GM12878 (cell line): ENCODE measurements at regions not wholly inside any gene's neighbourhood (a gene's known extent, or its start where the extent isn't known, plus 50 kb on each side); places are given as distances from the start of the nearest gene placed in this dataset.

ENCODE experiments used
- ATAC-seq: fragments of 200-7000 bp; cut with Tn5 transposase; 3 replicates; pipeline ENCODE4 v1.9.1; 2020; ENCODE audit warnings: mild to moderate bottlenecking, moderate library complexity
- BruUV-seq: library from RNA; stranded (reverse); fragments of 400-500 nt; replicated peaks from 2 replicates; lab custom pipeline; 2021; lab: Mats Ljungman, UMichigan
- CTCF ChIA-PET: fragments of 300-600 bp; sonication (Branson Sonifier 250); formaldehyde crosslinking; extraction: SDS; loops from one replicate; lab custom pipeline; 2021; ENCODE audit warnings: inconsistent platforms; lab: Yijun Ruan, JAX
- POLR2A ChIA-PET: fragments of 350-600 bp; formaldehyde crosslinking; extraction: SDS; loops from one replicate; lab custom pipeline; 2021; ENCODE audit warnings: inconsistent platforms; lab: Charles Lee
- RAD21 ChIA-PET: fragments of 300-600 bp; sonication (Branson Sonifier 250); formaldehyde crosslinking; loops from one replicate; lab custom pipeline; 2023; ENCODE audit warnings: antibody characterized with exemption; ENCODE audit not compliant: unreplicated experiment; lab: Charles Lee
- SMC1A ChIA-PET: fragments of 300-600 bp; sonication (Branson Sonifier 250); formaldehyde crosslinking; loops from one replicate; lab custom pipeline; 2023; ENCODE audit not compliant: unreplicated experiment, uncharacterized antibody; lab: Charles Lee
- DNase-seq: peaks from one replicate; pipeline ENCODE4 v3.0.0-alpha.2; 2011; ENCODE audit warnings: low read depth, low spot score
- FAIRE-seq: peaks from 3 replicates; lab custom pipeline; 2011; peaks lifted over from hg19 to GRCh38; lab: Jason Lieb, UNC
- H2AFZ ChIP-seq: 2 replicates; pipeline ENCODE4 v1.6.0; 2011; ENCODE audit warnings: low read depth, low read length, control low read depth; ENCODE audit not compliant: control insufficient read depth
- H3K27ac ChIP-seq: 2 replicates; pipeline ENCODE4 v1.5.1; 2011; ENCODE audit warnings: control low read depth; ENCODE audit not compliant: control insufficient read depth, insufficient read depth
- H3K27me3 ChIP-seq, 2 experiments: replicated peaks in 1 of 2; 2 replicates each; pipeline versions ENCODE4 v1.6.0 to v1.6.1; 2011; ENCODE audit warnings: low read length in 1 of 2; ENCODE audit not compliant: control insufficient read depth in 2 of 2, insufficient read depth in 2 of 2
- H3K36me3 ChIP-seq, 2 experiments: 2 replicates each; pipeline ENCODE4 v1.5.1; 2011; ENCODE audit warnings: low read length in 1 of 2; ENCODE audit not compliant: control insufficient read depth in 2 of 2, insufficient read depth in 2 of 2
- H3K4me1 ChIP-seq: 2 replicates; pipeline ENCODE4 v1.6.1; 2011; ENCODE audit warnings: mild to moderate bottlenecking, low read length, moderate library complexity, mixed read lengths; ENCODE audit not compliant: control insufficient read depth, insufficient read depth
- H3K4me2 ChIP-seq: 2 replicates; pipeline ENCODE4 v1.6.0; 2011; ENCODE audit warnings: control low read depth; ENCODE audit not compliant: control insufficient read depth, insufficient read depth
- H3K4me3 ChIP-seq: fragments of 200-600 bp; sonication (generic); 2 replicates; pipeline ENCODE4 v1.5.1; 2016
- H3K79me2 ChIP-seq: 2 replicates; pipeline ENCODE4 v1.6.0; 2011; ENCODE audit warnings: low read length; ENCODE audit not compliant: control insufficient read depth, insufficient read depth
- H3K9ac ChIP-seq: 2 replicates; pipeline ENCODE4 v1.8.0; 2011; ENCODE audit warnings: low read length, control low read depth, mixed read lengths; ENCODE audit not compliant: control insufficient read depth, insufficient read depth
- H3K9me3 ChIP-seq: replicated peaks from 3 replicates; pipeline ENCODE4 v1.5.1; 2011; ENCODE audit warnings: mild to moderate bottlenecking, low read length; ENCODE audit not compliant: control insufficient read depth, insufficient read depth
- H4K20me1 ChIP-seq: 2 replicates; pipeline ENCODE4 v1.6.0; 2011; ENCODE audit not compliant: control insufficient read depth, insufficient read depth
- BMI1 ChIP-seq: fragments of 450-650 bp; IDR thresholded peaks from 2 replicates; pipeline ENCODE4 v1.6.1; 2016; ENCODE audit warnings: mild to moderate bottlenecking, moderate library complexity, borderline replicate concordance
- CBFB ChIP-seq: IDR thresholded peaks from 2 replicates; pipeline ENCODE4 v1.6.1; 2016; ENCODE audit warnings: antibody characterized with exemption, low read depth
- CTCF ChIP-seq, 3 experiments: IDR thresholded peaks in 2 of 3; conservative IDR thresholded peaks in 1 of 3; 2 replicates each; pipeline ENCODE4 v1.5.1; 2011; ENCODE audit warnings: low read depth in 3 of 3, low read length in 3 of 3, mild to moderate bottlenecking in 3 of 3, control low read depth in 2 of 3, moderate library complexity in 2 of 3, inconsistent platforms in 1 of 3, mixed read lengths in 1 of 3; ENCODE audit not compliant: control insufficient read depth in 2 of 3, insufficient read depth in 1 of 3; ENCODE audit errors: extremely low read depth in 1 of 3
- IRF4 ChIP-seq: IDR thresholded peaks from 2 replicates; pipeline ENCODE4 v1.6.1; 2011; ENCODE audit warnings: low read depth, low read length
- SREBF1 ChIP-seq: IDR thresholded peaks from 2 replicates; pipeline ENCODE4 v1.6.1; 2012; ENCODE audit warnings: mild to moderate bottlenecking, low read length
- SUPT20H ChIP-seq: IDR thresholded peaks from 2 replicates; pipeline ENCODE4 v1.6.1; 2011; ENCODE audit warnings: low read depth, mild to moderate bottlenecking, low read length, moderate library complexity, borderline replicate concordance; ENCODE audit not compliant: control insufficient read depth
- TARDBP ChIP-seq: IDR thresholded peaks from 2 replicates; pipeline ENCODE4 v1.6.1; 2016; ENCODE audit warnings: borderline replicate concordance
- ZNF274 ChIP-seq: IDR thresholded peaks from one replicate; pipeline ENCODE4 v1.8.0; 2011; ENCODE audit not compliant: insufficient read length, insufficient read depth
- WGBS: methylation state at CpG from one replicate; pipeline ENCODE4 v1.1.6; 2016; ENCODE audit warnings: low lambda C conversion rate; ENCODE audit not compliant: insufficient replicate concordance, insufficient coverage; ENCODE audit errors: missing lambda C conversion rate; 5-methylcytosine and 5-hydroxymethylcytosine counted together
- in situ Hi-C: fragments of 300-500 bp; cut with MboI; formaldehyde crosslinking; loops from 9 replicates; pipeline ENCODE4 v1.14.3; 2018; ENCODE audit warnings: mixed read lengths
- intact Hi-C: fragments of 100-400 bp; cut with micrococcal nuclease; formaldehyde crosslinking; loops from one replicate; pipeline ENCODE4 v1.14.2; 2022; ENCODE audit not compliant: unreplicated experiment
- TF ChIP-seq, protein P1 (sequence below): fragments of 450-650 bp; IDR thresholded peaks from 2 replicates; pipeline ENCODE4 v1.6.1; 2016; ENCODE audit warnings: mild to moderate bottlenecking, moderate library complexity, borderline replicate concordance
- TF ChIP-seq, protein P2 (sequence below): fragments of 450-650 bp; IDR thresholded peaks from 2 replicates; pipeline ENCODE4 v1.6.1; 2017; ENCODE audit warnings: mild to moderate bottlenecking, low read depth, inconsistent platforms; ENCODE audit not compliant: poor library complexity, severe bottlenecking
- TF ChIP-seq, protein P3 (sequence below): fragments of 450-650 bp; IDR thresholded peaks from 2 replicates; pipeline ENCODE4 v1.6.1; 2017; ENCODE audit warnings: low read depth, mild to moderate bottlenecking, moderate library complexity
- TF ChIP-seq, protein P4 (sequence below): fragments of 450-650 bp; IDR thresholded peaks from 2 replicates; pipeline ENCODE4 v1.6.1; 2016; ENCODE audit warnings: mild to moderate bottlenecking

DNA sequence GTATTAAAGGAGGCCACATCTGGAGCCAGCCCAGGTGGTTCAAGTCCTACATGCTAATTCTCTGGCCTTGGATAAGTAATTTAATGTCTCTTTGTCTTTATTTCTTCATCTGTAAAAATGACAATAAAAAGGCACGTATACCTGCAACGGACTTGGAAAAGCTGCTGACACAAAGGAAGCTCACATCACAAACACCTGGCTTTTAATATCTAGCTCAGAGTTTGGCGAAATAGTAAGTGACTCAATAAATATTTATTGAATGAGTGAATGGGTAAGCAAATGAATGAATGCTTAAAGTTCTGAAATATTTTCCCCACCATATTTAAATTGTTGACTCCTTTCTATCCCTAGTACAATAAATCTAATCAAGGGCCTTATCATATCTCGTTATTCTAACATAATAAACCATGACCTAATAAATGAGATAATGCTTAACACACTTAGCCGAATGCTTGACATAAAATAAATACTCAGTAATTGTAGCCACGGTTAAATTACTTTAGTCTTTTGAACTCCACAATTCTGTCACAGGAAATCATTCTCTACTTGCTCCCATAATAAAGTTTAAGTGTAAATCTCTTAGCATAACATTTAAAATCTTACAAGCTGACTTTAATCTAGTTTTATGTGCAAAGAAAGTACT, 74.7 kb upstream of the PALMD start:
- ChIA-PET SMC1A (interaction anchor here (0.8 kb wide), 1 partner anchor 11 kb away, joined by 3 read pairs; no protein-coding TSS in a partner anchor), RAD21 (no interaction called here), POLR2A (no interaction called here), CTCF (interaction anchor here (0.9 to 1.2 kb wide), 2 partner anchors 15 to 18 kb away, joined by 3 read pairs; no protein-coding TSS in a partner anchor)
- Histone ChIP-seq H3K27ac (no peak overlapping the region), H3K9me3 (no peaks in the 10 kb centered on the region), H3K79me2 (no peaks in the 10 kb centered on the region), H3K9ac (no peak overlapping the region), H4K20me1 (no peaks in the 10 kb centered on the region), H3K36me3 (no peaks in the 10 kb centered on the region), H3K4me2 (no peak overlapping the region), H3K4me3 (no peak overlapping the region), H3K27me3 (no peaks in the 10 kb centered on the region), H2AFZ (no peak overlapping the region), H3K4me1 (no peaks in the 10 kb centered on the region)
- ATAC-seq: no peak
- FAIRE-seq: no peak
- in situ Hi-C loops (no loop called here), intact Hi-C loops (no loop called here)
- DNase-seq: no peak
- BruUV-seq: no TSS peak
- 21% methylated on average over 6 of the region's 6 CpGs for WGBS
- TF ChIP-seq SREBF1: no peak
- no peak for TF ChIP-seq SUPT20H
- no peak for TF ChIP-seq BMI1
- TF ChIP-seq, protein P1, sequence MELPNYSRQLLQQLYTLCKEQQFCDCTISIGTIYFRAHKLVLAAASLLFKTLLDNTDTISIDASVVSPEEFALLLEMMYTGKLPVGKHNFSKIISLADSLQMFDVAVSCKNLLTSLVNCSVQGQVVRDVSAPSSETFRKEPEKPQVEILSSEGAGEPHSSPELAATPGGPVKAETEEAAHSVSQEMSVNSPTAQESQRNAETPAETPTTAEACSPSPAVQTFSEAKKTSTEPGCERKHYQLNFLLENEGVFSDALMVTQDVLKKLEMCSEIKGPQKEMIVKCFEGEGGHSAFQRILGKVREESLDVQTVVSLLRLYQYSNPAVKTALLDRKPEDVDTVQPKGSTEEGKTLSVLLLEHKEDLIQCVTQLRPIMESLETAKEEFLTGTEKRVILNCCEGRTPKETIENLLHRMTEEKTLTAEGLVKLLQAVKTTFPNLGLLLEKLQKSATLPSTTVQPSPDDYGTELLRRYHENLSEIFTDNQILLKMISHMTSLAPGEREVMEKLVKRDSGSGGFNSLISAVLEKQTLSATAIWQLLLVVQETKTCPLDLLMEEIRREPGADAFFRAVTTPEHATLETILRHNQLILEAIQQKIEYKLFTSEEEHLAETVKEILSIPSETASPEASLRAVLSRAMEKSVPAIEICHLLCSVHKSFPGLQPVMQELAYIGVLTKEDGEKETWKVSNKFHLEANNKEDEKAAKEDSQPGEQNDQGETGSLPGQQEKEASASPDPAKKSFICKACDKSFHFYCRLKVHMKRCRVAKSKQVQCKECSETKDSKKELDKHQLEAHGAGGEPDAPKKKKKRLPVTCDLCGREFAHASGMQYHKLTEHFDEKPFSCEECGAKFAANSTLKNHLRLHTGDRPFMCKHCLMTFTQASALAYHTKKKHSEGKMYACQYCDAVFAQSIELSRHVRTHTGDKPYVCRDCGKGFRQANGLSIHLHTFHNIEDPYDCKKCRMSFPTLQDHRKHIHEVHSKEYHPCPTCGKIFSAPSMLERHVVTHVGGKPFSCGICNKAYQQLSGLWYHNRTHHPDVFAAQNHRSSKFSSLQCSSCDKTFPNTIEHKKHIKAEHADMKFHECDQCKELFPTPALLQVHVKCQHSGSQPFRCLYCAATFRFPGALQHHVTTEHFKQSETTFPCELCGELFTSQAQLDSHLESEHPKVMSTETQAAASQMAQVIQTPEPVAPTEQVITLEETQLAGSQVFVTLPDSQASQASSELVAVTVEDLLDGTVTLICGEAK: no peak
- TF ChIP-seq, protein P2, sequence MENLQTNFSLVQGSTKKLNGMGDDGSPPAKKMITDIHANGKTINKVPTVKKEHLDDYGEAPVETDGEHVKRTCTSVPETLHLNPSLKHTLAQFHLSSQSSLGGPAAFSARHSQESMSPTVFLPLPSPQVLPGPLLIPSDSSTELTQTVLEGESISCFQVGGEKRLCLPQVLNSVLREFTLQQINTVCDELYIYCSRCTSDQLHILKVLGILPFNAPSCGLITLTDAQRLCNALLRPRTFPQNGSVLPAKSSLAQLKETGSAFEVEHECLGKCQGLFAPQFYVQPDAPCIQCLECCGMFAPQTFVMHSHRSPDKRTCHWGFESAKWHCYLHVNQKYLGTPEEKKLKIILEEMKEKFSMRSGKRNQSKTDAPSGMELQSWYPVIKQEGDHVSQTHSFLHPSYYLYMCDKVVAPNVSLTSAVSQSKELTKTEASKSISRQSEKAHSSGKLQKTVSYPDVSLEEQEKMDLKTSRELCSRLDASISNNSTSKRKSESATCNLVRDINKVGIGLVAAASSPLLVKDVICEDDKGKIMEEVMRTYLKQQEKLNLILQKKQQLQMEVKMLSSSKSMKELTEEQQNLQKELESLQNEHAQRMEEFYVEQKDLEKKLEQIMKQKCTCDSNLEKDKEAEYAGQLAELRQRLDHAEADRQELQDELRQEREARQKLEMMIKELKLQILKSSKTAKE: no peak
- no peak for TF ChIP-seq ZNF274
- no peak for TF ChIP-seq CBFB
- TF ChIP-seq CTCF (IDR thresholded peaks at IDR 0.05 in 2 of 3, conservative IDR thresholded peaks at IDR 0.05 in 1 of 3; ENCODE audit: control insufficient read depth in 2 of 3, extremely low read depth in 1 of 3, insufficient read depth in 1 of 3, low read depth in 3 of 3, low read length in 3 of 3): no peak
- no peak for TF ChIP-seq IRF4
- TF ChIP-seq, protein P3, sequence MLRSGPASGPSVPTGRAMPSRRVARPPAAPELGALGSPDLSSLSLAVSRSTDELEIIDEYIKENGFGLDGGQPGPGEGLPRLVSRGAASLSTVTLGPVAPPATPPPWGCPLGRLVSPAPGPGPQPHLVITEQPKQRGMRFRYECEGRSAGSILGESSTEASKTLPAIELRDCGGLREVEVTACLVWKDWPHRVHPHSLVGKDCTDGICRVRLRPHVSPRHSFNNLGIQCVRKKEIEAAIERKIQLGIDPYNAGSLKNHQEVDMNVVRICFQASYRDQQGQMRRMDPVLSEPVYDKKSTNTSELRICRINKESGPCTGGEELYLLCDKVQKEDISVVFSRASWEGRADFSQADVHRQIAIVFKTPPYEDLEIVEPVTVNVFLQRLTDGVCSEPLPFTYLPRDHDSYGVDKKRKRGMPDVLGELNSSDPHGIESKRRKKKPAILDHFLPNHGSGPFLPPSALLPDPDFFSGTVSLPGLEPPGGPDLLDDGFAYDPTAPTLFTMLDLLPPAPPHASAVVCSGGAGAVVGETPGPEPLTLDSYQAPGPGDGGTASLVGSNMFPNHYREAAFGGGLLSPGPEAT: no peak
- TF ChIP-seq, protein P4, sequence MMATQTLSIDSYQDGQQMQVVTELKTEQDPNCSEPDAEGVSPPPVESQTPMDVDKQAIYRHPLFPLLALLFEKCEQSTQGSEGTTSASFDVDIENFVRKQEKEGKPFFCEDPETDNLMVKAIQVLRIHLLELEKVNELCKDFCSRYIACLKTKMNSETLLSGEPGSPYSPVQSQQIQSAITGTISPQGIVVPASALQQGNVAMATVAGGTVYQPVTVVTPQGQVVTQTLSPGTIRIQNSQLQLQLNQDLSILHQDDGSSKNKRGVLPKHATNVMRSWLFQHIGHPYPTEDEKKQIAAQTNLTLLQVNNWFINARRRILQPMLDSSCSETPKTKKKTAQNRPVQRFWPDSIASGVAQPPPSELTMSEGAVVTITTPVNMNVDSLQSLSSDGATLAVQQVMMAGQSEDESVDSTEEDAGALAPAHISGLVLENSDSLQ: no peak
- no peak for TF ChIP-seq TARDBP
